NOMO-1 (cell line): ENCODE measurements at regions not wholly inside any gene's neighbourhood (a gene's known extent, or its start where the extent isn't known, plus 50 kb on each side); places are given as distances from the start of the nearest gene placed in this dataset.
"Not testable (repeated sequence)": the region's sequence is repeated elsewhere in the genome, so short reads cannot be mapped to it uniquely, and the experiment has no call there.

Source experiments
- DNase-seq, 2 experiments: peaks; one replicate each; lab custom pipeline; 2025; ENCODE audit not compliant: unreplicated experiment in 2 of 2; lab: John Stamatoyannopoulos, UW

GRCh38 chr19:31832176-31832548, 482.9 kb upstream of the TSHZ3 start:
- DNase-seq: no peak

- DNase-seq: no peak
Observed at GRCh38 chr19:31834070-31834469, 484.8 kb upstream of the TSHZ3 start.

DNA sequence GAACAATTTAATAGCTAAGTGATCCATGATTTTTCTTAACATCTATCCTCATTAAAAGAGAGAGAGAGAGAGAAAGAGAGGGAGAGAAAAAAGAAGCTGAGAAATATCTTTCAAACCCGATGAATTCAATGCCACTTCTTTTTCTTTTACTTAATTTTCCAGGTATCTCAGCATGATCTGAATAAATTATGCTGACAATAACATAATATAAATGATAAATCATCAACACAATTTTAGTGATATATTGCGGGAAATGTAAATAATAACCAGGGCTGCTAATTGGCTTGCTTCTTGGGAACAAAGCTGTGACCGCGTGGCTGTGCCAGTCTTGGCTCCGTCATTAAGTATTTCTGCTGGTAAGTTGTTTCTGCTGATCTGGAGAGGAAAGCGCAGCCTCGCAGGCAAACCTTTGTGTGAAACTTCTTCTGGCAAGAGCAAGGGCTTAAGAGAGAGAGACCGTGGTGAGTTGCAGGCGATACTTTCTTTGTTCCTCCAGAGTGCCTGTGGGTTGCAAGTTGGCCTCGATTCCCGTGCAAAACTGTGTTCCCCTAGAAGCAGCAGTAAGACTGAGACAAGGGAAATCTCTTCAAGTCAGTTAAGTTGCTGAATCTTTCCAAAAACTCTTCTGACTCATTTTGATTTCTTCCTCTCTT, 489.1 kb upstream of the TSHZ3 start:
- no peak for DNase-seq

DNA sequence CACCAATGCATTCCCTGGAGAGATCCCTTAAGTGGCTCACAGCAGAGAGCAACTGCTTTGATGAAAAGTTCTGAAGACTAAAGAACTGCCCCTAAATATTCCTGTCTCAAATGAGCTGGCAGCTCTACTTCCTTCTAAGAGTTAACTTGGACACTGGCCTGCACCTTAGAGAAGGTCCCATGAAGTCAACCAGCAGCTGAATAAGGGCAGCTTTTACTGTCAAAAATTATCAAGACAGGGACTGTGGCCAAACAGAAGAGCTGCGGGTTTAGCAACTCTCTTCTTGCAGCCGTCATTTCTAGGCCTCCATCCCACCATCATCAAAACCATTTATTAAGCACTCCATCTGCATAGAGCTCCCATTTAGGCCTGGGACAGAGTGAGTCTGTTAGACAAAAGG, 491.1 kb upstream of the TSHZ3 start:
- DNase-seq: no peak

GRCh38 chr19:31841755-31842154, 492.5 kb upstream of the TSHZ3 start:
- no peak for DNase-seq

GRCh38 chr19:31863122-31863521, 482.3 kb upstream of the ZNF507 start:
- no peak for DNase-seq

GRCh38 chr19:31874313-31874712, 471.1 kb upstream of the ZNF507 start:
- no peak for DNase-seq

DNA sequence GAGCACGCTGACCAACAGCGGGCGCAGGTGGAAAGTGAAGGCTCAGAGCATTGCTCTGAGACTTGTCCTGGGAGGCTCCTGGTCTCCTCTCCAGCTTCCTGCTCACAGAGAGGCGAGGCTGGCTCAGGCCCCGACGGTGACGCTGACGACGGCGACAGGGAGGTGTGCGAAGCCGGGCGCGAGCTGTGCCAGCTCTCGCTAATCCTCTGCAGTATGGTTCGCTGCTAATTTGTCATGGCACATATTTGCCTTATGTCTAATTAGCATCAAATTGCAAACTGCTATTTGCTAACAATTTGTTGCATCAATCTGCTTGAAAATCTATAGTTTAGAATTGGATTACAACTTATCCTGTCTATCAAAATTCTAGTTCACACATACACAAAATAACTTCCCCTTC, 469.8 kb upstream of the ZNF507 start:
- no peak for DNase-seq

DNA sequence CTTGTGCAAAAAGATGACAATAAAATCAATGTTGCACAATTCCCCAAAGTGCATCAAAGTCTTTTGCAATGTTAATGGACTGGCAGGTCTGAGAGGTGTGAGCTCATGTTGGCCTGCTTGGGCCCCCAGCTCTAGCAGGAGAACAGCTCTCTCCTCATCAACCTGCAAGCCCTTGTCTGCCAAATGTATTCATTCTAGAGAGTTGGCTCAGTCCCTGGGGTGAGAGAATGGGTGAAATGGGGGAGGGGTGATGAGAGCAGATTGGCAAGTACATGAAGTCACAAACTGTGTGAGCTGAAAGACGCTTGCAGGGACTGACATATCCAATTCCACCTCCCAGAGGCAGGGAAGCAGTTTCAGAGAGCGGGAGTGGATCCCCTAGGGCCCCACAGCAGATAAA, 465.1 kb upstream of the ZNF507 start:
- DNase-seq: no peak

DNA sequence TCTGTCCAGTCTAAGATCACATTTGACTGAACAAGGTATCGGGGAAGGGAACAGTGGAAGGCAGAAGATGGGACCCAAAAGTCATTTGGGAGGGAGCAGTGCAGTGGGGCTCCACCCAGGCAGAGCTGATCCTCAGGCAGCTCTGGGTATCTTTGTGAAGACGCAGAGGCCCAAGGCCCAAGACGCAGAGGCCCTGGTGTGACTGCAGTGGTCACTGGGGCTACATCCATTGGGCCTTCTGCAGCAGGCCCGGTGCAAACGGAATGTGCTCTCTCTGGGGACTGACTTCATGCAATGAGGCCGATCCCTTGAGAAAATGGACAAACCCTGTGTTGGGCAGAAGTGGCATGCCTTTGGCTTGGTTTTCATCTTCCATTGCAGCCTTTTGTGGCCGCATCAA, 463.4 kb upstream of the ZNF507 start:
- DNase-seq: no peak

GRCh38 chr19:31882709-31883108, 462.7 kb upstream of the ZNF507 start:
- DNase-seq: no peak

DNA sequence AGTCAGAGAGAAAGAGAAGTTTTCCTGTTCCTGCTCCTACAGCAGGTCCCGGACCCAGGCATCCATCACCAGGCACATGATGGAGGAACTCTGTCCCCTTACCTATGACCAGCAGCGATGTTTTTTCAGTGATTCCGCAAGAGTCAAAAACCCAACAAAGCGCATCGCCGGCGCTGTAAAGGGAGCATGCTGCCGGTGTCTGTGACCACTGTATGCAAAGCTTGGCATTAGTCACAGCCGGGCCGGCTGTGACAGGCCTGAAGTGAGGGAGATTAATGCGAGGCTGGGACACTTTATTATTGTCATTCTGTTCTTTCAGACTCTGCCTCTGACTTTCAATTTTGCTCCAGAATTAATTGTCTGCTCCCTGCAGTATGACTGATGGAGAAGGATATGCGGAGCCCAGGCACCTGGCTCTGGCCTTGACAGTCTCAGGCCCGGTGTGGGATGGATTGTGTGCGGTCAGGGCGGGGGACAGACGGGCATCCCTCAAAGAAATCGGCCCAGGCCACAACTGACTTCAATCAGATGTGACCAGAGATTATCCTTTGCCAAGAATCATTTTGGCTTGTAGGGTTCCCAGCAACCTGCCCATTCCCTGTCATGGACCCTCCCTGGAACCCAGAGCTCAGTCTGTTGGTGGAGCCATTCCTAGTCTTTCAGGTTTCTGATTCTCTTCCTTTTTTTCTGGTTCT, 462.0 kb upstream of the ZNF507 start:
- no peak for DNase-seq

DNA sequence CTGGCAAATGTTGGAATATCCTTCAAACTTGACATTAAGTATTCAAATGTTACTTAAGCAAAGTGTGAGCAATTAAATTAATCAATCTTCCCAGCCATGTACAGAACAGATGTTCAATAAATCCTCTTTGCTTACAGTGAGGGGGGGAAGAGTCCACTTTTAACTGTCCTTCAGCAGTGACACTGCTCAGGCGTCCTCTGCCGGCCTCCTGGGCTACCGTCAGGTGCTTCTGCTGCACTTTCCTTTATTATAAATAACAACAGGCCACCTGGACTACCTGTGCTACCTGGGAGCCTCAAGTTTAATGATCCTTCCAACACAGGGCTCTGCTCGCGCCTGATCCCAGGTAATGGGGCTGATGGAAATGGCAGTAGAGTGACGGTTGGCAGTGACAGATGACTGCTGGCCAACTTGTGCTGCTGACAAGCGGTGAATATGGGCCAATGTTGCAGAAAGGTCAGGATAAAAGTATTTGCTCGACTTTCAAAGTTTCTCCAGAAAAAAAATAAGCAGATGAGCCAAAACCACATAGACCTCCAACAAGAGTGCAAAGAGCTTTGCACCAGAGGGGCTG, 460.0 kb upstream of the ZNF507 start:
- no peak for DNase-seq

DNA sequence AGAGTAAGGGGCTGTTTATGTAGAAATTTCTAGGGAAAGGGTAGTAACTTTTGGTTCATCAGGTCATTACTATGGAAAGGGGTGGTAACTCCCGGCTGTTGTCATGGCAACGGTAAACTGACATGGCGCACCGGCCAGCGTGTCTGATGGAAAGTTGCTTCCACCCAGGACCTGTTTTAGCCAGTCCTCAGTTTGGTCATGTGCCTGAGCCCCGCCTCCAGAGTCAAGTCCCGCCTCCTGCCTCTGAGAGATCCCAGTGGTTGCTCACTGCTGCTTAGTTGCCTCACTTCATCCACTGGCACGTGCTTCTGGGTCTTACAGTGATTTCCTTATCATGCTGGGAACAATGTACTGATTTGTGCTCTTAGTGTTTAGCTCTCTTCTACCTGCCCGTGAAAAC, 455.2 kb upstream of the ZNF507 start:
- DNase-seq: no peak

GRCh38 chr19:31892060-31892459, 453.4 kb upstream of the ZNF507 start:
- no peak for DNase-seq

DNA sequence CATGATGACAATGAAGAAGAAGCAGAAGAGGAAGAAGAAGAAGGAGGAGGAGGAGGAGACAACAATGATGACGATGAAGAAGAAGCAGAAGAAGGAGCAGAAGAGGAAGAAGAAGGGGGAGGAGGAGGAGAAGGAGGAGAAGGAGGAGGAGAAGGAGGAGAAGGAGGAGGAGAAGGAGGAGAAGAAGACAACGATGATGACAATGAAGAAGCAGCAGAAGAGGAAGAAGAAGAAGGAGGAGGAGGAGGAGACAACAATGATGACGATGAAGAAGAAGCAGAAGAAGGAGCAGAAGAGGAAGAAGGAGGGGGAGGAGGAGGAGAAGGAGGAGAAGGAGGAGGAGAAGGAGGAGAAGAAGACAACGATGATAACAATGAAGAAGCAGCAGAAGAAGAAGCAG, 451.9 kb upstream of the ZNF507 start:
- DNase-seq: not testable (repeated sequence)

GRCh38 chr19:31894451-31894850, 451.0 kb upstream of the ZNF507 start:
- no peak for DNase-seq

DNA sequence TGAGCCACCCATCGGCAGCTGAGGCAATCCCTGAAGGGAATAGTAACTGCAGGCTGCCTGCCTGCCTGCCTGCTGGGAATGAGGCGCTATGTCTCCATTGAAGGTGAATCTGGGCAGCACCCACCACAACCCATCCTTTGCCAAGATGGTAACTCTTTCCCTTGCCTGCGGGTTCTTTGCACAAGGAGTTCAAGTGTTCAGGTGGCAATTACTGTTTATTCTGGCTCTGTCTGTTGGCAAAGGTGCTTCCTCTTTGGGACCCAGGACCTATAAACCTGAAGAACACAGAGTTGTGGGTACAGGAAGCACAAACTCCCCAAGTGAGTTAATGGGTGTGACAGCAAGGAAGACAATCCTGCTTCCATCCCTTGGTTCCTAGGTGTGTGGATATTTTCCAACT, 448.1 kb upstream of the ZNF507 start:
- DNase-seq: no peak

- DNase-seq: no peak
Observed at GRCh38 chr19:31900991-31901390, 444.4 kb upstream of the ZNF507 start.

GRCh38 chr19:31902821-31903220, 442.6 kb upstream of the ZNF507 start:
- no peak for DNase-seq

GRCh38 chr19:31903979-31904378, 441.4 kb upstream of the ZNF507 start:
- DNase-seq: no peak

GRCh38 chr19:31906111-31906871, 439.1 kb upstream of the ZNF507 start:
- DNase-seq: no peak
